Smooth muscle cell (in vitro differentiated cells): ENCODE measurements at regions not wholly inside any gene's neighbourhood (a gene's known extent, or its start where the extent isn't known, plus 50 kb on each side); places are given as distances from the start of the nearest gene placed in this dataset.
A peak's percentile ranks its signal among the peaks of the same experiment; 100 is the strongest.

Experiments
- DNase-seq: peaks from one replicate; lab custom pipeline; 2025; ENCODE audit not compliant: unreplicated experiment; lab: John Stamatoyannopoulos, UW
- H2AFZ ChIP-seq: fragments of 200-600 bp; sonication (generic); 2 replicates; pipeline ENCODE4 v1.6.0; 2016; ENCODE audit warnings: antibody characterized with exemption, low read depth, mild to moderate bottlenecking
- H3F3A ChIP-seq: fragments of 200-600 bp; sonication (generic); 2 replicates; pipeline ENCODE4 v1.6.0; 2017; ENCODE audit warnings: antibody characterized with exemption, low read depth
- H3K27ac ChIP-seq: fragments of 200-600 bp; sonication (generic); 2 replicates; pipeline ENCODE4 v1.5.1; 2016; ENCODE audit warnings: low read depth, mild to moderate bottlenecking
- H3K27me3 ChIP-seq: fragments of 200-600 bp; sonication (generic); 2 replicates; pipeline ENCODE4 v1.6.1; 2016; ENCODE audit warnings: low read depth, mild to moderate bottlenecking
- H3K36me3 ChIP-seq: fragments of 200-600 bp; sonication (generic); 2 replicates; pipeline ENCODE4 v1.5.1; 2016; ENCODE audit warnings: low read depth
- H3K4me1 ChIP-seq: fragments of 200-600 bp; sonication (generic); 2 replicates; pipeline ENCODE4 v1.5.1; 2016; ENCODE audit warnings: low read depth
- H3K4me2 ChIP-seq: fragments of 200-600 bp; sonication (generic); 2 replicates; pipeline ENCODE4 v1.6.0; 2016; ENCODE audit warnings: mild to moderate bottlenecking
- H3K4me3 ChIP-seq: fragments of 200-600 bp; sonication (generic); 2 replicates; pipeline ENCODE4 v1.5.1; 2016; ENCODE audit warnings: mild to moderate bottlenecking
- H3K79me2 ChIP-seq: fragments of 200-600 bp; sonication (generic); 2 replicates; pipeline ENCODE4 v1.6.0; 2016; ENCODE audit warnings: low read depth, mild to moderate bottlenecking
- H3K9ac ChIP-seq: fragments of 200-600 bp; sonication (generic); 2 replicates; pipeline ENCODE4 v1.6.0; 2016; ENCODE audit warnings: low read depth
- H3K9me3 ChIP-seq: fragments of 200-600 bp; sonication (generic); replicated peaks from 2 replicates; pipeline ENCODE4 v1.5.1; 2016; ENCODE audit warnings: low read depth
- H4K20me1 ChIP-seq: fragments of 200-600 bp; sonication (generic); 2 replicates; pipeline ENCODE4 v1.6.0; 2016; ENCODE audit warnings: low read depth
- CTCF ChIP-seq: fragments of 200-600 bp; sonication (generic); IDR thresholded peaks from 2 replicates; pipeline ENCODE4 v1.5.1; 2017; ENCODE audit warnings: borderline replicate concordance, mild to moderate bottlenecking, antibody characterized with exemption; ENCODE audit not compliant: insufficient read depth, poor library complexity, severe bottlenecking
- WGBS: methylation state at CpG from one replicate; pipeline ENCODE4 v1.1.7; 2016; ENCODE audit warnings: low lambda C conversion rate; 5-methylcytosine and 5-hydroxymethylcytosine counted together

GRCh38 chr12:24232531-24232930 is 283.1 kb upstream of the SOX5 start:
- 98% methylated on average over 2 of the region's 2 CpGs for WGBS
- no peak for TF ChIP-seq CTCF

GRCh38 chr12:24231298-24231697 is 281.8 kb upstream of the SOX5 start:
- Histone ChIP-seq H2AFZ (no peak overlapping the region), H3K9me3 (no peaks in the 10 kb centered on the region), H3F3A (no peaks in the 10 kb centered on the region), H3K79me2 (no peaks in the 10 kb centered on the region), H3K36me3 (no peaks in the 10 kb centered on the region), H4K20me1 (no peaks in the 10 kb centered on the region), H3K9ac (no peak overlapping the region), H3K27me3 (no peaks in the 10 kb centered on the region), H3K4me3 (no peak overlapping the region), H3K4me2 (no peak overlapping the region), H3K4me1 (peaks cover 28% of the 10 kb centered on the region), H3K27ac (no peak overlapping the region)
- WGBS = 97% methylated on average over 5 of the region's 5 CpGs
- DNase-seq = no peak
- TF ChIP-seq CTCF = no peak

More at GRCh38 chr12:24232531-24232930, 283.1 kb upstream of the SOX5 start:
- no peaks in the 10 kb centered on the region for H3K79me2 ChIP-seq
- H3K27ac ChIP-seq = no peak overlapping the region
- no peaks in the 10 kb centered on the region for H3F3A ChIP-seq
- peaks cover 27% of the 10 kb centered on the region for H3K4me1 ChIP-seq
- H4K20me1 ChIP-seq = no peaks in the 10 kb centered on the region
- no peak overlapping the region for H2AFZ ChIP-seq
- H3K4me3 ChIP-seq = no peak overlapping the region
- H3K27me3 ChIP-seq = no peaks in the 10 kb centered on the region
- no peaks in the 10 kb centered on the region for H3K9me3 ChIP-seq
- no peak for DNase-seq
- H3K9ac ChIP-seq = no peak overlapping the region
- no peak overlapping the region for H3K4me2 ChIP-seq
- H3K36me3 ChIP-seq = no peaks in the 10 kb centered on the region

GRCh38 chr12:24230061-24230701 is 280.7 kb upstream of the SOX5 start:
- Histone ChIP-seq H3K4me1 (peaks cover 28% of the 10 kb centered on the region), H4K20me1 (no peaks in the 10 kb centered on the region), H3K79me2 (peaks cover 3% of the 10 kb centered on the region), H3K36me3 (no peaks in the 10 kb centered on the region), H3F3A (no peaks in the 10 kb centered on the region), H3K4me3 (no peak overlapping the region), H2AFZ (peak overlapping the region; percentile 35), H3K27ac (no peak overlapping the region), H3K9me3 (no peaks in the 10 kb centered on the region), H3K4me2 (peak overlapping the region; percentile 34), H3K27me3 (no peaks in the 10 kb centered on the region), H3K9ac (no peak overlapping the region)
- no peak for DNase-seq
- TF ChIP-seq CTCF = no peak
- WGBS = 35% methylated on average over 8 of the region's 8 CpGs

- no peaks in the 10 kb centered on the region for H4K20me1 ChIP-seq
- no peak overlapping the region for H3K4me3 ChIP-seq
- H3K27ac ChIP-seq = peak overlapping the region; percentile 8
- H3K4me1 ChIP-seq = peaks cover 31% of the 10 kb centered on the region
- H3K27me3 ChIP-seq = no peaks in the 10 kb centered on the region
- WGBS = 77% methylated on average over 9 of the region's 9 CpGs
- H3K79me2 ChIP-seq = peaks cover 3% of the 10 kb centered on the region
- H2AFZ ChIP-seq = no peak overlapping the region
- no peak for DNase-seq
- no peak overlapping the region for H3K4me2 ChIP-seq
- no peak overlapping the region for H3K9ac ChIP-seq
- no peaks in the 10 kb centered on the region for H3K9me3 ChIP-seq
- no peaks in the 10 kb centered on the region for H3F3A ChIP-seq
- H3K36me3 ChIP-seq = no peaks in the 10 kb centered on the region
- TF ChIP-seq CTCF = no peak
These were observed 279.7 kb upstream of the SOX5 start for GRCh38 chr12:24229031-24229700.
